DOHH2 (cell line): ENCODE measurements at regions not wholly inside any gene's neighbourhood (a gene's known extent, or its start where the extent isn't known, plus 50 kb on each side); places are given as distances from the start of the nearest gene placed in this dataset.

Source experiments
- EZH2phosphoT487 ChIP-seq: fragments of 200-600 bp; sonication (generic); IDR thresholded peaks from 2 replicates; pipeline ENCODE4 v1.6.1; 2017; ENCODE audit warnings: borderline replicate concordance, mild to moderate bottlenecking, antibody characterized with exemption, low read length, moderate library complexity, mixed read lengths
- TF ChIP-seq, protein P1 (sequence below): fragments of 200-600 bp; sonication (generic); IDR thresholded peaks from one replicate; pipeline ENCODE4 v1.5.1; 2014; ENCODE audit warnings: antibody characterized with exemption, mild to moderate bottlenecking, low read depth, low read length; ENCODE audit not compliant: poor library complexity, severe bottlenecking

DNA sequence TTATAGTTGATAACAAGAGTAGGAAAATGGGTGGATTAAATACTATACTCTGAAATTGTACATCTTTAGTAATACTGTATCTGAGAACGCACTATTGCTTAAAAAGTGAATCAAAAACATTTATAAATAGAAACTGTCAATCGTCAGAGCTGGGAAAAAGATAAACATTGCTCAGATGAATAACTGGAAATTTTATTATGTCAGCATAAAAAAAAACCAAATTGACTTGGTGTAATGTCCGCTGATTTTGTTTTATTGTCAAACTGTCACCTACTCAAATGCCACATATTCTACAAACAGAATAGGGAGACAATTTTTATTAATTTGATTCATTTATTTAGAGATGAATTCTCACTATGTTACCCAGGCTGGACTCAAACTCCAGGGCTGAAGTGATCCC is 109.3 kb upstream of the TMTC1 start:
- TF ChIP-seq, protein P1, sequence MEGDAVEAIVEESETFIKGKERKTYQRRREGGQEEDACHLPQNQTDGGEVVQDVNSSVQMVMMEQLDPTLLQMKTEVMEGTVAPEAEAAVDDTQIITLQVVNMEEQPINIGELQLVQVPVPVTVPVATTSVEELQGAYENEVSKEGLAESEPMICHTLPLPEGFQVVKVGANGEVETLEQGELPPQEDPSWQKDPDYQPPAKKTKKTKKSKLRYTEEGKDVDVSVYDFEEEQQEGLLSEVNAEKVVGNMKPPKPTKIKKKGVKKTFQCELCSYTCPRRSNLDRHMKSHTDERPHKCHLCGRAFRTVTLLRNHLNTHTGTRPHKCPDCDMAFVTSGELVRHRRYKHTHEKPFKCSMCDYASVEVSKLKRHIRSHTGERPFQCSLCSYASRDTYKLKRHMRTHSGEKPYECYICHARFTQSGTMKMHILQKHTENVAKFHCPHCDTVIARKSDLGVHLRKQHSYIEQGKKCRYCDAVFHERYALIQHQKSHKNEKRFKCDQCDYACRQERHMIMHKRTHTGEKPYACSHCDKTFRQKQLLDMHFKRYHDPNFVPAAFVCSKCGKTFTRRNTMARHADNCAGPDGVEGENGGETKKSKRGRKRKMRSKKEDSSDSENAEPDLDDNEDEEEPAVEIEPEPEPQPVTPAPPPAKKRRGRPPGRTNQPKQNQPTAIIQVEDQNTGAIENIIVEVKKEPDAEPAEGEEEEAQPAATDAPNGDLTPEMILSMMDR: no peak
- no peak for TF ChIP-seq EZH2phosphoT487
